ENCODE measurements at regions not wholly inside any gene's neighbourhood (a gene's known extent, or its start where the extent isn't known, plus 50 kb on each side); places are given as distances from the start of the nearest gene placed in this dataset.

DNA sequence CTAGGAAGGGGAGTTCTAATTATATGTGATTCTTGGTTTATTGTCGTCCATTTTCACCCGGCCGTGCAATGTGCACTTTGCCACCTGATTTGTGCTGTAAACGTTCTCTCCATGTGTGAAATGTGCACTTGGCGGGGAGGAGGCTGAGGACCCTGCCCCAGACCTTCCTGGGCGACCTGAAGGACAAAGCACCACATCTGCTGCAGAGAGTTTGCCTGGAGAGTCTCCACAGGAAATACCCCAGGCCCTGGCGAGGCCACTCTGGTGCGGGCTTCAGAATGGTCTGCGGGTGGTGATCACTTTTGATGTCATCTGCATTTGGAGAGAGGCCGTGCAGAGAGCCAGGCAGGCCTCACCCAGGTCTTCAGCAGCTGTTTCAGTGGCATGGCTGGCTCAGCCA lies 224.7 kb downstream of the BRD1 start:
- TF ChIP-seq MAZ (IDR thresholded peaks at IDR 0.05; ENCODE audit: borderline replicate concordance, low read depth, low read length) (no peak), RAD21 (IDR thresholded peaks at IDR 0.05; ENCODE audit: low read length) (no peak), MAFK (IDR thresholded peaks at IDR 0.05; ENCODE audit: low read depth, low read length) (no peak), CHD1 (IDR thresholded peaks at IDR 0.05; ENCODE audit: low read depth, low read length) (no peak), RCOR1 (IDR thresholded peaks at IDR 0.05; ENCODE audit: insufficient replicate concordance, low read length) (no peak), POLR2A (IDR thresholded peaks at IDR 0.05; ENCODE audit: low read depth, low read length) (no peak), RFX5 (IDR thresholded peaks at IDR 0.05; ENCODE audit: low read depth, low read length) (no peak), BHLHE40 (IDR thresholded peaks at IDR 0.05; ENCODE audit: low read depth, low read length) (no peak)
- TF ChIP-seq, protein P1, sequence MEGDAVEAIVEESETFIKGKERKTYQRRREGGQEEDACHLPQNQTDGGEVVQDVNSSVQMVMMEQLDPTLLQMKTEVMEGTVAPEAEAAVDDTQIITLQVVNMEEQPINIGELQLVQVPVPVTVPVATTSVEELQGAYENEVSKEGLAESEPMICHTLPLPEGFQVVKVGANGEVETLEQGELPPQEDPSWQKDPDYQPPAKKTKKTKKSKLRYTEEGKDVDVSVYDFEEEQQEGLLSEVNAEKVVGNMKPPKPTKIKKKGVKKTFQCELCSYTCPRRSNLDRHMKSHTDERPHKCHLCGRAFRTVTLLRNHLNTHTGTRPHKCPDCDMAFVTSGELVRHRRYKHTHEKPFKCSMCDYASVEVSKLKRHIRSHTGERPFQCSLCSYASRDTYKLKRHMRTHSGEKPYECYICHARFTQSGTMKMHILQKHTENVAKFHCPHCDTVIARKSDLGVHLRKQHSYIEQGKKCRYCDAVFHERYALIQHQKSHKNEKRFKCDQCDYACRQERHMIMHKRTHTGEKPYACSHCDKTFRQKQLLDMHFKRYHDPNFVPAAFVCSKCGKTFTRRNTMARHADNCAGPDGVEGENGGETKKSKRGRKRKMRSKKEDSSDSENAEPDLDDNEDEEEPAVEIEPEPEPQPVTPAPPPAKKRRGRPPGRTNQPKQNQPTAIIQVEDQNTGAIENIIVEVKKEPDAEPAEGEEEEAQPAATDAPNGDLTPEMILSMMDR (conservative IDR thresholded peaks at IDR 0.05; ENCODE audit: low read depth, low read length): no peak
- TF ChIP-seq, protein P2, sequence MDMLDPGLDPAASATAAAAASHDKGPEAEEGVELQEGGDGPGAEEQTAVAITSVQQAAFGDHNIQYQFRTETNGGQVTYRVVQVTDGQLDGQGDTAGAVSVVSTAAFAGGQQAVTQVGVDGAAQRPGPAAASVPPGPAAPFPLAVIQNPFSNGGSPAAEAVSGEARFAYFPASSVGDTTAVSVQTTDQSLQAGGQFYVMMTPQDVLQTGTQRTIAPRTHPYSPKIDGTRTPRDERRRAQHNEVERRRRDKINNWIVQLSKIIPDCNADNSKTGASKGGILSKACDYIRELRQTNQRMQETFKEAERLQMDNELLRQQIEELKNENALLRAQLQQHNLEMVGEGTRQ (IDR thresholded peaks at IDR 0.05; ENCODE audit: low read depth, low read length): no peak
- TF ChIP-seq, protein P3, sequence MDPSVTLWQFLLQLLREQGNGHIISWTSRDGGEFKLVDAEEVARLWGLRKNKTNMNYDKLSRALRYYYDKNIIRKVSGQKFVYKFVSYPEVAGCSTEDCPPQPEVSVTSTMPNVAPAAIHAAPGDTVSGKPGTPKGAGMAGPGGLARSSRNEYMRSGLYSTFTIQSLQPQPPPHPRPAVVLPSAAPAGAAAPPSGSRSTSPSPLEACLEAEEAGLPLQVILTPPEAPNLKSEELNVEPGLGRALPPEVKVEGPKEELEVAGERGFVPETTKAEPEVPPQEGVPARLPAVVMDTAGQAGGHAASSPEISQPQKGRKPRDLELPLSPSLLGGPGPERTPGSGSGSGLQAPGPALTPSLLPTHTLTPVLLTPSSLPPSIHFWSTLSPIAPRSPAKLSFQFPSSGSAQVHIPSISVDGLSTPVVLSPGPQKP (IDR thresholded peaks at IDR 0.05; ENCODE audit: borderline replicate concordance, low read depth, low read length): no peak

Data from IMR-90 (cell line).